HEK293 (cell line): ENCODE measurements at regions not wholly inside any gene's neighbourhood (a gene's known extent, or its start where the extent isn't known, plus 50 kb on each side); places are given as distances from the start of the nearest gene placed in this dataset.

Source experiments
- CTCF ChIA-PET: fragments of 350-600 bp; formaldehyde crosslinking; extraction: SDS; loops from one replicate; lab custom pipeline; 2021; ENCODE audit warnings: antibody characterized with exemption; lab: Yijun Ruan, JAX
- POLR2A ChIA-PET: fragments of 300-600 bp; formaldehyde crosslinking; extraction: SDS; loops from one replicate; lab custom pipeline; 2020; ENCODE audit warnings: antibody characterized with exemption, inconsistent platforms; lab: Yijun Ruan, JAX
- H3K27ac ChIP-seq: fragments of 200-500 bp; sonication (Bioruptor generic); 2 replicates; pipeline ENCODE4 v1.5.1; 2014; ENCODE audit warnings: low read depth, low read length, control low read depth, inconsistent platforms; ENCODE audit errors: extremely low read depth
- H3K36me3 ChIP-seq, 2 experiments: fragments of 200-500 bp in 1 of 2; sonication (Bioruptor generic) in 1 of 2; 1 replicate in 1 of 2; 2 replicates in 1 of 2; pipeline ENCODE4 v1.5.1; 2014 to 2017; ENCODE audit warnings: inconsistent platforms in 2 of 2, low read length in 2 of 2; ENCODE audit not compliant: control insufficient read depth in 2 of 2, insufficient read depth in 1 of 2
- H3K4me1 ChIP-seq: fragments of 200-500 bp; sonication (Bioruptor generic); 2 replicates; pipeline ENCODE4 v1.5.1; 2014; ENCODE audit warnings: mild to moderate bottlenecking, low read length, inconsistent platforms; ENCODE audit not compliant: control insufficient read depth, insufficient read depth
- H3K4me3 ChIP-seq: 2 replicates; pipeline ENCODE4 v1.5.1; 2011; ENCODE audit warnings: low read depth, mild to moderate bottlenecking, control low read depth, low read length, moderate library complexity
- H3K9me3 ChIP-seq: fragments of 200-500 bp; sonication (Bioruptor generic); 2 replicates; pipeline ENCODE4 v1.5.1; 2014; ENCODE audit warnings: low read depth, low read length, inconsistent platforms; ENCODE audit not compliant: control insufficient read depth, insufficient read depth
- IKZF3 ChIP-seq: fragments of 450-650 bp; IDR thresholded peaks from 2 replicates; pipeline ENCODE4 v1.5.0; 2018; ENCODE audit warnings: missing biosample characterization, mild to moderate bottlenecking, missing genetic modification characterization, moderate library complexity
- KLF9 ChIP-seq: fragments of 450-650 bp; formaldehyde crosslinking; IDR thresholded peaks from 2 replicates; pipeline ENCODE4 v1.5.1; 2016; ENCODE audit warnings: missing biosample characterization, missing genetic modification characterization, low read depth
- MYNN ChIP-seq: fragments of 450-650 bp; formaldehyde crosslinking; IDR thresholded peaks from 2 replicates; pipeline ENCODE4 v1.5.1; 2016; ENCODE audit warnings: missing biosample characterization, missing genetic modification characterization, borderline replicate concordance
- PBX3 ChIP-seq: sonication (generic); formaldehyde crosslinking; IDR thresholded peaks from 2 replicates; pipeline ENCODE4 v1.8.1; 2022; ENCODE audit warnings: mild to moderate bottlenecking, moderate library complexity, missing genetic modification reagents
- RBAK ChIP-seq: fragments of 450-650 bp; formaldehyde crosslinking; IDR thresholded peaks from 2 replicates; pipeline ENCODE4 v1.5.1; 2016; ENCODE audit warnings: missing biosample characterization, missing genetic modification characterization
- REPIN1 ChIP-seq: fragments of 450-650 bp; formaldehyde crosslinking; IDR thresholded peaks from 2 replicates; pipeline ENCODE4 v1.5.1; 2017; ENCODE audit warnings: missing biosample characterization, missing genetic modification characterization, low read depth
- SP7 ChIP-seq: fragments of 450-650 bp; formaldehyde crosslinking; IDR thresholded peaks from 2 replicates; pipeline ENCODE4 v1.5.1; 2016; ENCODE audit warnings: missing biosample characterization, missing genetic modification characterization
- YY1 ChIP-seq: fragments of 450-650 bp; formaldehyde crosslinking; IDR thresholded peaks from 2 replicates; pipeline ENCODE4 v1.5.1; 2018; ENCODE audit warnings: missing biosample characterization, missing genetic modification characterization
- ZBTB10 ChIP-seq: fragments of 450-650 bp; formaldehyde crosslinking; IDR thresholded peaks from 2 replicates; pipeline ENCODE4 v1.5.1; 2016; ENCODE audit warnings: missing biosample characterization, missing genetic modification characterization
- ZBTB17 ChIP-seq: fragments of 450-650 bp; formaldehyde crosslinking; IDR thresholded peaks from 2 replicates; pipeline ENCODE4 v1.5.1; 2016; ENCODE audit warnings: missing biosample characterization, missing genetic modification characterization
- ZBTB20 ChIP-seq: fragments of 450-650 bp; formaldehyde crosslinking; IDR thresholded peaks from 2 replicates; pipeline ENCODE4 v1.5.1; 2016; ENCODE audit warnings: missing biosample characterization, missing genetic modification characterization
- ZBTB6 ChIP-seq: fragments of 450-650 bp; formaldehyde crosslinking; IDR thresholded peaks from 2 replicates; pipeline ENCODE4 v1.5.1; 2017; ENCODE audit warnings: missing biosample characterization, missing genetic modification characterization
- ZIC2 ChIP-seq: fragments of 450-650 bp; formaldehyde crosslinking; IDR thresholded peaks from 2 replicates; pipeline ENCODE4 v1.5.1; 2016; ENCODE audit warnings: missing biosample characterization, missing genetic modification characterization
- ZNF169 ChIP-seq: fragments of 450-650 bp; formaldehyde crosslinking; IDR thresholded peaks from 2 replicates; pipeline ENCODE4 v1.5.1; 2016; ENCODE audit warnings: missing biosample characterization, missing genetic modification characterization
- ZNF175 ChIP-seq: fragments of 450-650 bp; formaldehyde crosslinking; IDR thresholded peaks from 2 replicates; pipeline ENCODE4 v1.5.1; 2016; ENCODE audit warnings: missing biosample characterization, missing genetic modification characterization
- ZNF248 ChIP-seq: fragments of 450-650 bp; formaldehyde crosslinking; IDR thresholded peaks from 2 replicates; pipeline ENCODE4 v1.5.1; 2017; ENCODE audit warnings: missing biosample characterization, missing genetic modification characterization
- ZNF26 ChIP-seq: fragments of 450-650 bp; formaldehyde crosslinking; IDR thresholded peaks from 2 replicates; pipeline ENCODE4 v1.5.1; 2016; ENCODE audit warnings: missing biosample characterization, missing genetic modification characterization
- ZNF302 ChIP-seq: fragments of 450-650 bp; formaldehyde crosslinking; IDR thresholded peaks from 2 replicates; pipeline ENCODE4 v1.5.1; 2016; ENCODE audit warnings: missing biosample characterization, missing genetic modification characterization, low read depth
- ZNF354C ChIP-seq: fragments of 450-650 bp; formaldehyde crosslinking; IDR thresholded peaks from 2 replicates; pipeline ENCODE4 v1.5.1; 2016; ENCODE audit warnings: missing biosample characterization, missing genetic modification characterization, low read depth, borderline replicate concordance
- ZNF555 ChIP-seq: fragments of 450-650 bp; formaldehyde crosslinking; conservative IDR thresholded peaks from 2 replicates; pipeline ENCODE4 v1.5.1; 2017; ENCODE audit warnings: missing biosample characterization, mild to moderate bottlenecking, missing genetic modification characterization, inconsistent platforms
- ZNF621 ChIP-seq: fragments of 450-650 bp; formaldehyde crosslinking; IDR thresholded peaks from 2 replicates; pipeline ENCODE4 v1.5.1; 2017; ENCODE audit warnings: missing biosample characterization, missing genetic modification characterization
- ZNF658 ChIP-seq: fragments of 450-650 bp; formaldehyde crosslinking; IDR thresholded peaks from 2 replicates; pipeline ENCODE4; 2016; ENCODE audit warnings: missing biosample characterization, missing genetic modification characterization
- ZSCAN30 ChIP-seq: fragments of 450-650 bp; IDR thresholded peaks from 2 replicates; pipeline ENCODE4 v1.5.1; 2018; ENCODE audit warnings: missing biosample characterization, mild to moderate bottlenecking, missing genetic modification characterization, moderate library complexity
- ZXDB ChIP-seq: fragments of 450-650 bp; formaldehyde crosslinking; IDR thresholded peaks from 2 replicates; pipeline ENCODE4 v1.5.1; 2016; ENCODE audit warnings: missing biosample characterization, missing genetic modification characterization
- TF ChIP-seq, protein P1 (sequence below): fragments of 450-650 bp; formaldehyde crosslinking; conservative IDR thresholded peaks from 2 replicates; pipeline ENCODE4 v1.5.1; 2016; ENCODE audit warnings: low read depth, missing biosample characterization, missing genetic modification characterization
- TF ChIP-seq, protein P2 (sequence below): fragments of 450-650 bp; formaldehyde crosslinking; IDR thresholded peaks from 2 replicates; pipeline ENCODE4 v1.5.1; 2016; ENCODE audit warnings: missing biosample characterization, missing genetic modification characterization

GRCh38 chr18:24534737-24535136 is 74.3 kb downstream of the HRH4 start (continued):
- TF ChIP-seq ZNF248 (no peak), KLF9 (no peak), ZNF175 (tag by site-specific recombination) (no peak), ZNF26 (no peak)

DNA sequence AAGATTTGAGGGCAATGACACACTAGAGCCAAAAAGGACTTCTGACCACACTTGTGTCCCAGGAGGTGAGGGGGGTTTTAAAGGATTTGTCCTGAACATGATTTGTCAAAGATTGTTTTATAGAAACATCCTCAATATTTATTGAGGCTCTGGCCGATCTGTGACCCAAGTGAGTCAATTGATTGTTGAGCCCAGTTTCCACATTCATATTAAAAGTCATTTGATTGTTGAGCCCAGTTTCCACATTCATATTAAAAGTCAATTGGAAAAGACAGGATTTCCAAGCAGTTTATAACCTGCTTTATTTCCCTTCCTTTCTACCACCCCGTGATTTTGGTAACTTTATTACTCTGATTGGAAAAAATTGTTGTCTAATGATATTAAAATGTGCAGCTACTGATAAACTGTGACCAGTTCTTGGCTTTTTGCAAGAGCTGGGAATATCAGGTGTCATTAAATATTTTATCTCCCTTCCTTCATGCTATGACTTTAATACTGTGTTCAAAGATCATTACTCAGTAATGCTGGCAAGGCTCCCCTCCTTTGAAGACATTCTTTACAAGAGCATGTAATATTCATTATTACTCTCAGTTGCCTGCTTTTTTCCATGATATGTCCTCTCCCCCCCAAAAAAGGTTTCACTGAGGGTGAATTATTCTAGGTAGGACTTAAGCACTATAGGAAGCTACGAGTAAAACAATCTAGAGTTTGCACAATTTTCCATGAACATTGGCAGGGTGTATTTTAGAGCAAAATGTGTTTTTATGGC is 75.3 kb downstream of the HRH4 start:
- Histone ChIP-seq H3K27ac (no peak overlapping the region), H3K4me3 (no peak overlapping the region), H3K4me1 (peaks cover 14% of the 10 kb centered on the region), H3K36me3 (no peaks in the 10 kb centered on the region), H3K9me3 (no peaks in the 10 kb centered on the region)
- CTCF ChIA-PET: interaction anchor here (1.0 kb wide), 1 partner anchor 175 kb away, joined by 3 read pairs; no protein-coding TSS in a partner anchor
- POLR2A ChIA-PET: no interaction called here
- no peak for TF ChIP-seq YY1 (tag by site-specific recombination)
- TF ChIP-seq, protein P1, sequence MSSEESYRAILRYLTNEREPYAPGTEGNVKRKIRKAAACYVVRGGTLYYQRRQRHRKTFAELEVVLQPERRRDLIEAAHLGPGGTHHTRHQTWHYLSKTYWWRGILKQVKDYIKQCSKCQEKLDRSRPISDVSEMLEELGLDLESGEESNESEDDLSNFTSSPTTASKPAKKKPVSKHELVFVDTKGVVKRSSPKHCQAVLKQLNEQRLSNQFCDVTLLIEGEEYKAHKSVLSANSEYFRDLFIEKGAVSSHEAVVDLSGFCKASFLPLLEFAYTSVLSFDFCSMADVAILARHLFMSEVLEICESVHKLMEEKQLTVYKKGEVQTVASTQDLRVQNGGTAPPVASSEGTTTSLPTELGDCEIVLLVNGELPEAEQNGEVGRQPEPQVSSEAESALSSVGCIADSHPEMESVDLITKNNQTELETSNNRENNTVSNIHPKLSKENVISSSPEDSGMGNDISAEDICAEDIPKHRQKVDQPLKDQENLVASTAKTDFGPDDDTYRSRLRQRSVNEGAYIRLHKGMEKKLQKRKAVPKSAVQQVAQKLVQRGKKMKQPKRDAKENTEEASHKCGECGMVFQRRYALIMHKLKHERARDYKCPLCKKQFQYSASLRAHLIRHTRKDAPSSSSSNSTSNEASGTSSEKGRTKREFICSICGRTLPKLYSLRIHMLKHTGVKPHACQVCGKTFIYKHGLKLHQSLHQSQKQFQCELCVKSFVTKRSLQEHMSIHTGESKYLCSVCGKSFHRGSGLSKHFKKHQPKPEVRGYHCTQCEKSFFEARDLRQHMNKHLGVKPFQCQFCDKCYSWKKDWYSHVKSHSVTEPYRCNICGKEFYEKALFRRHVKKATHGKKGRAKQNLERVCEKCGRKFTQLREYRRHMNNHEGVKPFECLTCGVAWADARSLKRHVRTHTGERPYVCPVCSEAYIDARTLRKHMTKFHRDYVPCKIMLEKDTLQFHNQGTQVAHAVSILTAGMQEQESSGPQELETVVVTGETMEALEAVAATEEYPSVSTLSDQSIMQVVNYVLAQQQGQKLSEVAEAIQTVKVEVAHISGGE (tag by site-specific recombination): 0 out of 2 replicates have a peak, but pooled peaks have one; percentile 3
- no peak for TF ChIP-seq SP7 (tag by site-specific recombination)
- no peak for TF ChIP-seq ZBTB17 (tag by site-specific recombination)
- no peak for TF ChIP-seq REPIN1 (tag by site-specific recombination)
- TF ChIP-seq ZBTB10 (tag by site-specific recombination): no peak
- no peak for TF ChIP-seq ZNF555 (tag by site-specific recombination)
- TF ChIP-seq, protein P2, sequence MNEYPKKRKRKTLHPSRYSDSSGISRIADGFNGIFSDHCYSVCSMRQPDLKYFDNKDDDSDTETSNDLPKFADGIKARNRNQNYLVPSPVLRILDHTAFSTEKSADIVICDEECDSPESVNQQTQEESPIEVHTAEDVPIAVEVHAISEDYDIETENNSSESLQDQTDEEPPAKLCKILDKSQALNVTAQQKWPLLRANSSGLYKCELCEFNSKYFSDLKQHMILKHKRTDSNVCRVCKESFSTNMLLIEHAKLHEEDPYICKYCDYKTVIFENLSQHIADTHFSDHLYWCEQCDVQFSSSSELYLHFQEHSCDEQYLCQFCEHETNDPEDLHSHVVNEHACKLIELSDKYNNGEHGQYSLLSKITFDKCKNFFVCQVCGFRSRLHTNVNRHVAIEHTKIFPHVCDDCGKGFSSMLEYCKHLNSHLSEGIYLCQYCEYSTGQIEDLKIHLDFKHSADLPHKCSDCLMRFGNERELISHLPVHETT (tag by site-specific recombination): no peak
- TF ChIP-seq ZBTB6 (tag by site-specific recombination): no peak
- 0 out of 2 replicates have a peak, but pooled peaks have one; percentile 13 for TF ChIP-seq ZSCAN30 (tag by site-specific recombination)
- TF ChIP-seq ZBTB20 (tag by site-specific recombination): no peak
- TF ChIP-seq ZNF658 (tag by site-specific recombination): no peak
- no peak for TF ChIP-seq RBAK (tag by site-specific recombination)
- no peak for TF ChIP-seq ZNF621 (tag by site-specific recombination)
- TF ChIP-seq MYNN (tag by site-specific recombination): peak; percentile 57; the same call in 1 of the 2 replicates
- no peak for TF ChIP-seq IKZF3
- TF ChIP-seq ZNF169 (tag by site-specific recombination): no peak
- no peak for TF ChIP-seq ZIC2 (tag by site-specific recombination)
- no peak for TF ChIP-seq ZNF354C (tag by site-specific recombination)
- no peak for TF ChIP-seq PBX3 (CRISPR knock-in tag)
- no peak for TF ChIP-seq ZNF302 (tag by site-specific recombination)
- TF ChIP-seq ZXDB (tag by site-specific recombination): no peak
